GM19467 (cell line): ENCODE measurements at regions not wholly inside any gene's neighbourhood (a gene's known extent, or its start where the extent isn't known, plus 50 kb on each side); places are given as distances from the start of the nearest gene placed in this dataset.

ENCODE experiments used
- ATAC-seq: cut with Tn5 transposase; IDR thresholded peaks from one replicate; pipeline ENCODE4 v1.9.1; 2021; ENCODE audit warnings: mild to moderate bottlenecking, moderate library complexity; ENCODE audit not compliant: unreplicated experiment

DNA sequence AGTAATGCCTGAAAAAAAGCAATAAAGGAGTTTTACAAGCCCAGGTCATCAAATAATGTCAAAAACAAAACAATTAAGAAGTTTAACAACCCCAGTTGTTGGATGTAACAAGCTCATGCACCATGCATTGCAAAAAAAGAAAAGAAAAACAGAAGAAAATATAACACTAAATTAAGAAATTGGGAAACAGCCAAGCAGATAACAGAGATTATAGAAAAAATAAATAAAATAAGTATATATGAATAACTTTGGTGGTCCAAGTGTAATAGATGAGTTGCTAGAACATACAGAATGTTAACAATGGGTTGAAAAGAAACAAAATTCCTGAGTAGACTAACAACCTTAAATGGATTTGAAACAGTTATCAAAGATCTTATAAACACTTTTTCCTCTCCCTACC is 573.1 kb upstream of the SOX11 start:
- ATAC-seq = no peak

DNA sequence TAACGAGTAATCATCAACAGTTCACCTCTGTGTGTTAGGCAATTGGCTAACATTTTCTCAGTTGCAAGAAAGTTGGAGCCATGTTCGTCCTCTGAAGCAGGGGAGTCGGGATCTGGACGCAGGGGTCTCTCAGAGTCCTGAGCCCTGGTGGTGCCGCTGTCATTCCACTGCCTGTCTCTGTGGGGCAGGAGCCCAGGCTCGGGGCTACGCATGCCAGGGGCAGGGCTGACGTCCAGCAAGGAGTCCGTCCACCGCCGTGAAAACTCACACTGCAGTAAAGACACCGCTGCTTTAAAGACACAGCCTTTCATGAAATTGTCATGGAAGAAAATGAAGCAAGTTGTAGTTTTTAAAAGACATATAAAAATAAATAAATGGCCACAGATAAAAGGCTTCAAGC is 571.1 kb upstream of the SOX11 start:
- no peak for ATAC-seq

DNA sequence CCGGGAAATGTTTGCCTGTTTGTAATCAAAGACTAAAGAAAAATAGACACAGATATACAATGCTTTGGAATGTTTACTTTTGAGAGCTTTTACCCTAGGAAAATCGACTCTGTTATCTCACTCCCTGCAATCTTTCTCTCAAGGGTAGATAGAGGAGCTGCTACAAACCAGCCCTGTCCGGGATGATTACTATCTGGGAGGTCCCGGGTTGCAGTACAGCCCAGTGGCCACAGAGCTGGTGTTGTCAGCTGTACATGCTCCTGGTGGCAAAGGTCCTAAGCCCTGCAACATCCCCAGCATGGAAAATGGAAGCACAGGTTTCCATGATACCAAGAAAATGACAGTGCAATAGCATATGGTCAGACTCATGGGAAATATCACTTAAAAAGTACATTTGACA is 570.5 kb upstream of the SOX11 start:
- no peak for ATAC-seq

DNA sequence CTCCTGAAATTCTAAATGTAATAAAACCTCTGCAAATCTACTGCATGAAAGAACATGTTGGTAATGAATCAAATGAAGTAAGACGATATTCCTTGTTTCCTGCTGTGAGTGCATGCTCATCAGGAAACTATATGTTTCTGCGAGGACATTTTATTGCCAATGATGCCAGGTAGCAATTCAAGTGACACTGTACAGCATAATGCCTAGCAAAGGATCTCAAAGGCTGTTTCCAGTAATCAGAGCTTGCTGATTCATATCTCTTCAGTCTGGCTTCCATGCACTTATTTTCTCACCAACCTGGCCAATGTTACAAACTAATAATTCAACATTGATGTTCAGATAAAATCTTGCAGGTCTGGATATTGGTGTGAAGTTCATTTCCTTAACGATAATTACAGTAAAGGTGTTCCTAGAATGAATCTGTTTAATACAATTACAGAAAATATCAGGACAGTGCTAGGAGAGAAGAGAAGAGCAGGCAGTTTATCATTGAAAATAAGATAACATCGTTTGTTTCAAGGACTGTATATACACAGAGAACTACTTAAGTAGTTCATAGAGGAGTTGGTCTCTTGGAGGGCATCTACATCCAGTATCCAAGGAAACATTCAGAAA is 568.5 kb upstream of the SOX11 start:
- no peak for ATAC-seq

DNA sequence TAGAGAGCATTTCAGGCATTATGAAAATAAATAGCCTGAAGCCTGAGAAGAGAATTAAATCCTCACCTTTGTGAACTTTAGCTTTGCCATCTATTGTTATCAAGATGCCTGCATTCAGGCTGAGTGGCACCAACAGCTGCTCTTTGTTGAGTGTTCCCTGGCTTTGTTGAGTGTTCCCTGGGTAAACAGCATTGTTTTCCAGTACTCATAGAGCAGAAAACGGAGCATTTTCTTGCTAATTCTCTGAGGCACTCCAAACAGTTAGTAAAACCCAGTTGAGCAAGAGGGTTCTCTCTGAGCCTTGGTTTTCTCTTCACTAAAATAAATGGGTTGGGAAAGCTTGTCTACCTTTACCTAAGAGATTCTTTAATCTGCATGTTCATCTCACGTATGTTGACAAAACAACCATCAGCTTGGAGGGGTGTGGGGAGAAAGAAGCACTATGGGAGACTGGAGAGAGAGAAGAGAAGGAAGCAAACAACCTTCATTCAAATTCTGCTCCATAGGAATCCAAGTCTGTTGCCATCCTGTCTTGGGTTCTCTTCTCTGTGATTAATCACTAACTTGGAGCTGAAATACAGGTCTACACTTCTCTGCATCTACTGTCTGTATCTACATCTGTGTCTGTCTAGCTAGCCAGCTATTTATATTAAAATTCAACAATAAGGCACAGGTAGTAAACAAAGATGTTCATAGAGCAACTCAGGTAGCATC is 567.0 kb upstream of the SOX11 start:
- no peak for ATAC-seq

DNA sequence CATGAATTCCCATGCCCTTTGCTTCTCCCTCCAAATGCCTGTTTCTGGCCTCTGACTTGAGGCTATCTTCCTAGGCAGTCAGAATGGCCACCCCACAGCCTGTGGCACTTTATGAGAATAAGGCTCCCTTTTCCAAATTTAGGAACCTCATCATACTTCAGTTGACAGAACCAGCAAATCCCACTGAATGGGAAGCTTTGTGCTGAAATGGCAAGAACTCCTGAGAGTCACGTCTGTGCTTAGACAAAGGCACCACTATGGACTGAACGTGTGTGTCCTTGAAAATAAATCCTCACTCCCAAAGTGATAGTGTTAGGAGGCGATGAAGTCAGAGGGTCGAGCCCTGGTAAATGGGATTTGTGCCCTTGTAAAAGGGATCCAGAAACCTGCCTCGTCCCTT is 559.9 kb upstream of the SOX11 start:
- no peak for ATAC-seq

DNA sequence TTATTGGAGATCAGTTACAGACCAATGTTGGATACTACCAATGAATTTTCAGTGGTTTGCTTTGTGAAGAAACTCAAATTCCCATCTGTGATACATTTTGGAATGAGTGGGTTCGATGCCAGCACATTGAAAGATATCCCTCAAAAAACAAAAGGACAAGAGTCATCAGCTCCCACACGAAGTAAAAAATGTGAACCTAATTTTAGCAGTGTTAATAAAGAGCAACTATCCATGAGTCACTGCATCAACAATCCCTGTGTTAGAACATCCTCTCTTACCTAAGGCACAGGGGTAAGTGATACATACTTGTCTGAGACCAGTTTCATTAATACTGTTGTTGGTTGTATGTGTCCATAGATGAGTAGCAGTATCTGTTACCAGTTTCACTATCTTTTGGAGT is 551.8 kb upstream of the SOX11 start:
- no peak for ATAC-seq

DNA sequence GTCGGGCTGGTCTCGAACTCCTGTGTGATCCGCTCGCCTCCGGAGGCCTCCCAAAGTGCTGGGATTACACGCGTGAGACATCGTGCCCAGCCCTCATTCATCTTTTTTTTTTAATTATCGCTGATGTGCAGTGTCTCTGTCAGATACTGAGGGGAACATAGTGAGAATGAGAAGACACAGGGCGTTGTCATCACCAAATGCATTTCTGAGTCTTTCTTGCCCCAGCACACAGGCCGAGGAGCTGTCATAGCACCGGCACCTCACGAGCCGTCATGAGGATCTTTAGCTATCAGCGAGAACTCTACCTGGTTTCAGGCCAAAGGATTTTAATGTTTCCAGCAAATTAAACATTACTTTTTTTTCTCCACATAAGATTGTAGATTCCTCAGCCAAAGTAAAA is 548.0 kb upstream of the SOX11 start:
- ATAC-seq = no peak

DNA sequence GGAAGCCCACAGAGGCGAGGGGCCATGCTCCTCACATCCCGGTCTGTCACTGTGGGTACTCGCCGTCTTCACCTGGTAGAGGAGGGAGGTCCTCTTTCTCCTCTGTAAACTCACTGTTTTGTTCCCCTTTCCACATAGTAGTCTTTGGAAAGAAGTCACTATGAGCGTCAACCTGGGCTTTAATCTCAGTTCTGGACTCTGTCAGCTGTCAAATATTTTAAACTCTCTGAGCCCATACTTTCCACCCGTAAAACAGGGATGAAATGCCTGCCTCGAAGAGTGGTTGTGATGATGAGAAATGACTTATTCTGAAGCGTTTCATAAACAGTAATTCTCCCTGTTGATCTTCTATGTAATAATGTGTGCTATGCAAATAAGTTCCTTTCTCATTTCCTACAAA is 547.1 kb upstream of the SOX11 start:
- no peak for ATAC-seq

DNA sequence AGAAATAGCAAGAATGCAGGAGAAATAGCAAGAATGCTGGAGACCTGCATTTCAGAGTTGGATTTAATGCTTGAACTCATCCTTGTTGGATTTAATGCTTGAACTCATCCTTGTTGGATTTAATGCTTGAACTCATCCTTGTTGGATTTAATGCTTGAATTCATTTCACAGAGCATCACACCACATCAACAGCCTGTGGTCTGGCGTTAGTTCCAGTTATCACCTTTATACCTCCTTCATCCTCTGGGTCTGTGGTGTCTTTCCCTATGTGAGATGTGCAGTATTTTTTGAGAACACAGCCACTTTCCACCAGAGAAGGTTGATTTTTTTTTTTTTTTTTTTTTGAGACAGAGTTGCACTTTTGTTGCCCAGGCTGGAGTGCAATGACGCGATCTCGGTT is 546.4 kb upstream of the SOX11 start:
- no peak for ATAC-seq

DNA sequence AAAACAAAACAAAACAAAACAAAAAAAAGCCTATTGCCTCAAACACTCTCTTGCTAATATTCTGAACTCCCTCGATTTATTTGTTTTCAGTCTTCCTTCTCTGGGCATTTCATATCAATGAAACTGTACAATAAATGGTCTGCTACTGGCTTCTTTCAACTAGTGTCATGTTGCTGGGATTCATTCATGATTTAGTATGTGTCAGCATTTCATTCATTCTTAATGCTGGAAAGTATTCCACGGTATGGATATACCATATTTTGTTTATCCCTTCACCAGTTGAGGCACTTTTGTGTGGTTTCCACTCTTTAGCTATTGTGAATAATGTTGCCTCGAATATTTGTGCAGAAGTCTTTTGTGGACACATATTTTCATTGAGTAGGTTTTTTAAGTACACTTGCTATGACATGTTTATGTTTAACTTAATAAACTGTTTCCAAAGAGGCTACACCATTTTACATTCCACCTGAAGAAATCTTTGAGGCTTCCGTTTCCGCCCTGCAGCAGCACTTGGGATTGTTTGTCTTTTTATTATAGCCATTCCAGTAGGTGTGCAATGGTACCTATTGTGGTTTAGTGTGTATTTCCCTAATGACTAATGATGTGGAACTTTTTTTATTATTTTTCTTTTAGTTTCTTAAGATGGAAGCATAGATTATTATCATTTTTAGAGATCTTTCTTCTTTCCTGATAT is 543.6 kb upstream of the SOX11 start:
- ATAC-seq = no peak

DNA sequence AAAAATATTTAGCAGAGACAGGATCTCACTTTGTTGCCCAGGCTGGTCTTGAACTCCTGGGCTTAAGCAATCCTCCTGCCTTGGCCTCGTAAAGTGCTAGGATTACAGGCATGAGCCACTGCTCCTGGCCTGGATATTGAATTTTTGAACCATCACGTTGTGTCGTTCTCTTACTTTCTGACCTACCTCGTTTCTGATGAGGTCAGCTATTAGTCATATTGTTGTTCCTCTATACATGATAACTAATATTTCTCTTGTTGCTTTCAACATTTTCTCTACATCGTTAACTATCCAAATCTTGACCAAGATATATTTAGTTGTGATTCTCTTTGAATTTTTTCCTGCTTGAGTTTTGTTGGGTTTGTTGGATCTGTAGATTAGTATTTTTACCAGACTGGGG is 541.3 kb upstream of the SOX11 start:
- no peak for ATAC-seq

DNA sequence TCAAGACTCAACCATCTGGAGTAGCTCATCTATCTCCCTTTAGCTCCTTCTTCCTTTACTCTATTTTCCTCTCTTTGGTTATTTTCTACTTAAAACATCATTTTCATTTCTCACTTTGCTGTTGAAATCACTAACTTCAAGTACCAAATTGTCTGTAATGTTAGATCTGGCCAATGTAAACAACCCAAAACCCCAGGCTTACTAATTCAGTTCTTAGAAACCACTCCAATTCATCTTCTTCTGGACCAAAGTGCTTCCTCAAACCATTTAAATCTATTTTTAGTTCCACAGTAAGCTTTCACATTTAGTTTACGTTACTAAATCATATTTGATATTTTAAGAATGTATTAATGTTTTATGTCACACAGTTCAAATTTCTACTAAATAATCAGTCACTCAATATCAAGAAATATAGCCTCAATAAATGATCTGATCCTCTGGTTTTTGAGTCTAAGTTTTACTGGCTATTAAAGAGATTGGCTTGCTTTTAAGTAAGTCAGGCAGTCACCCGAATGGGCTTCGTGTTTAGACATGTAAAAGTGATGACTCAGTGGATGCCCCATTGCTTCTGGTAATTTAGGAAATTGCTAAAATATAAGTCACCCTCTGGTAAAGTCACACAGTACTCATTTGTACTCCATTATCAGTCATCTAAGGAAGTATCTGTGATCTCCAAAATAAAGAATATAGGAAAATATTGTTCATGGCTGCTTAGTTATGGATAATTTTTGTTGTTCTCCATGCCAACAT is 527.2 kb upstream of the SOX11 start:
- ATAC-seq = no peak

DNA sequence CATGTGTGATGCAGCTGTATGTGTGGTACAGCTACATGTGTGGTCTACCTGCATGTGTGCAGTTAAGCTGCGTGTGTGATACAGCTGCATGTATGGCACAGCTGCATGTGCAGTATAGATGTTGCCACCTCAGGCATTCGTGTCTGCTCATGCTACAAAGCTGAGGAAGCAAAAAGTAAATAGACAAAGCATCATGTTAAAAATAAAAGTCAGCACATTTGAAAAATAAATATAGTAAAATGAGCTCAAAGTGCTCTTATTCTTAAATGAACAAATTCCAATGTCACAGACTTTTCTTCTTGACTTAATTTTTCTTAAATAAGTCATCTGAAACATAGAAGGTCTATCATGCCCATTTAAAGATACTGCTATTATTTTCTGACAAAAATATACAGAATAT is 519.3 kb upstream of the SOX11 start:
- ATAC-seq = no peak

DNA sequence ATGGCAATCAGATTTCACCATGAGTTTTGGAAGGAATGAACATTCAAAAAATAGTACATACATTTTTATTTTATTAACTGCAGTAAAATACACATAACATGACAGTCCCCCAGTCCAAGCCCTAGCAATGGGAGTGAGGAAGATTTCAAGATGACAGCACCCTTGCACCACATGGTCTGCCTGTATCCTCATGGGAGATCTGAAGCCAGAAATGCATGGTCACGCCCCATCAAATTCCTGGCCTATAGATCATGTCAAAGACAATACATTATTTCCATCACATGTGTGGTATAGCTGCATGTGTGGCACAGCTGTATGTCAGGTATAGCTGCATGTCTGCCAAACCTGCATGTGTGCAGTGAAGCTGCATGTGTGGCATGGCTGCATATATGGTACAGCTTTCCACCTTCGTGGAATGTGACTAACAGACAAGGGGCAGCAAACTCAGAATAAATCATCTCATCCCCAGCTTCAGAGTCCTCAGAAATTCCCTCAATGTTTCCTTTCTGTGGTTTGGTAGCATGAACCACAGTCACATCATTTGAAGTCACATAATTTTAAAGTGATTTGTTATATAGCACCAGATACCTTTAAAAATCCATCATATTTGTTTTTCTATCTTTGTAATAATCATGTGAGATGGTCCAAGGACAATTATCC is 518.2 kb upstream of the SOX11 start:
- no peak for ATAC-seq

DNA sequence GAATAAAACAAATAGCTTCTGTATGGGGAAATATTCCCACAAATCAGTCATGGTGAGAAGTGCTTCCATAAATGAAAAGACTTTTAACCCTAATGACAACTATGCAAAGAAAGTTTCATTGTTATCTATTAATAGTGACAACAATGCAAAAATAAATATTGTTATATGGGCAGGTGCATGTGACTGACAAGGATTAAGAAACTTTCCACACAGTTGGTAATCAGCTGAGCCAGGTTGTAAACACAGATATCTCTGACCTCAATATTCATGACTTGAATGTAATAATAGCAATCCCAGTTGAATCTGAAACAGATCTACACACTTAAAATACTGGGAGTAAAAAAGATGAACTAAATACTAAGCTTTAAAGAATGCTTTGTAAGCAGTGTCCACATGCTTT is 517.0 kb upstream of the SOX11 start:
- ATAC-seq = no peak

DNA sequence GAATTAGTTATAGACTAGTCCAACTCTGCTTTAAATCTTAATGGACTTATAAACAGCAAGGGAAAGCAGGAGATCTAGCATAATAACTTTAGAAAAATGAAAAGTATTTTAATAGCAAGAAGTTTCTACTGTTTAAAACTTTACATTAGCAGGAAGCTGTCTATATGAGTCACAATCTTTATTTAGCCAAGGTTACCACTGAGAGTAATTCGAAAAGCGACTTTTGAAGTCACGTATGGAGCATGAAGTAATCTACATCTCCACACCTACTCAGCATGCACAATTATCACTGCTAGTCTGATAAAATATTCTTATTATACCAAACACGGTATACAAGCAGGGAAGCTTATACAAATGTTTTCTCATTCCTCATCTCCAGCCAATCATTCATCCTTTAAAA is 515.4 kb upstream of the SOX11 start:
- ATAC-seq = no peak

DNA sequence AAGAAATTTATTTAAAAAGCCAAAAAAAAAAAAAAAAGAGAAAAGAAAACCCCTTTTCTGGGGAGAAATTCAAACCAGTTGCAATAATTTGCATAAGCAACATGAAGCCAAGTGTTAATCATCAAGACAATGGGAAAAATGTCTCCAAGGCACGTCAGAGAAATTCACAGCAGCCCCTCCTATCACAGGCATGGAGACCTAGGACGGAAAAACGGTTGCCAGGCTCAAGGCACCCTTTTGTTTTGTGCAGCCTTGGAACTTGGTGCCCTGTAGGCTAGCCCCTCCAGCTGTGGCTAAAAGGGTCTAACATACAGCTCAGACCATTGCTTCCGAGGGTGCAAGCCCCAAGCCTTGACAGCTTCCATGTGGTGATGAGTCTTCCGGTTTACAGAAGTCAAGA is 509.2 kb upstream of the SOX11 start:
- ATAC-seq = no peak

DNA sequence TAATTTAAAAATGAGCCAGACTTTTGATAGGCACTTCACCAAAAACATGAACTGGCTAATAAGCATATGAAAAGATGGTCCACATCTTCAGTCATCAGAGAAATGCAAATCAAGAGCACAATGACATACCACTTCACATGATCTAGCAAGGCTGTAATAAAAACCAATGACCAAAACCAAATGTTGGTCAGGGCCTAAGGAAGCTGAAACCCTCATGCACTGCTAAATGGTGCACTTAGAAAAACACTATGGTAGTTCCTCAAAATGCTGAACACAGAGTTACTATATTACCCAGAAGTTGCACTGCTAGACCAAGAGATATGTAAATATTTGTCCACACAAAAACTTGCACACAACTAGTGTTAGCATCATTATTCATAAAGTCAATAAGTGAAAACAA is 504.9 kb upstream of the SOX11 start:
- ATAC-seq = no peak

DNA sequence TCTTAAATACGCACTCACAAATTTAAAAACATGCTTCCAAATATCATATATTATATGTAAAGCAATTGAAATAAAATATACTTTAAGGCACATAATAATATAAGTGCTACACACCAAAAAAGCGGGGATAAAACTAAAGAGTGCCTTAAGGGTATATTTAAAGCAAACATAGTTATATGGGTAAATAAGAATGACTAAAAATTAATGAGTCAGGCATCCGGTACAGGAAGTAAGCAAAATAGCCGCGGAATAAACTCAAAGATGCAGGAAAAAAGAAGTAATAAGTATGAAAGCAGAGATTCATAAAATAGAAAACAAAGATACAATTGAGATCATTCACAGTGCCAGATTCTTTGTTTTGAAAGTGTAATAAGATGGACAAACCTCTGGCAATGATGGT is 503.5 kb upstream of the SOX11 start:
- no peak for ATAC-seq

DNA sequence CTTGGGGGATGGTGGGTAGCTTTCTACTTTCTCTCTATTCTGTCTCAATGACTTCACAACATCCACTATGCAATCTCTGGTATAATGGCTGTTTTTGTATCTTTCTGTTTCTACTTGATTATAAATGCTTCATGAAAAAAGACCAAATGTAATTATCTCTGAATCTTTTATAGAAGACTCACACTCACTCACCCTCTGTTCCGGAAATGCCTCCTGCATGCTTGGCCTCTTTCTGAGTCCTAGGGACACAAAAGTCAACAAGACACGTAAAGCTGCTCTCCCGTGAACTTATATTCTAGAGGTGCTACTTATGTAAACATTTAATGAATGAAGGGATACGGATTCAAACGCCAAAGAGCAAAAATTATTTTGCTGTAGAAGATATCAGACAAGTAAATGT is 502.2 kb upstream of the SOX11 start:
- ATAC-seq = no peak
